G401 (cell line): ENCODE measurements at regions not wholly inside any gene's neighbourhood (a gene's known extent, or its start where the extent isn't known, plus 50 kb on each side); places are given as distances from the start of the nearest gene placed in this dataset.

ENCODE experiments used
- DNase-seq: peaks from one replicate; pipeline ENCODE4 v3.0.0-alpha.2; 2015; ENCODE audit warnings: low spot score
- in situ Hi-C: cut with HindIII; loops from 2 replicates; pipeline ENCODE4 v1.10.0; 2016; ENCODE audit warnings: low sequenced_read_pairs, mixed read lengths

- in situ Hi-C loops = no loop called here
- no peak for DNase-seq
Observed at GRCh38 chr6:3646616-3647362, 104.7 kb downstream of the PXDC1 start.

GRCh38 chr6:3644739-3645012 lies 106.8 kb downstream of the PXDC1 start:
- in situ Hi-C loops = no loop called here
- no peak for DNase-seq

- in situ Hi-C loops = no loop called here
- no peak for DNase-seq
Observed at GRCh38 chr6:3643921-3644738, 107.4 kb downstream of the PXDC1 start.

GRCh38 chr6:3640868-3641267 lies 110.6 kb downstream of the PXDC1 start:
- DNase-seq = no peak
- in situ Hi-C loops = no loop called here

DNA sequence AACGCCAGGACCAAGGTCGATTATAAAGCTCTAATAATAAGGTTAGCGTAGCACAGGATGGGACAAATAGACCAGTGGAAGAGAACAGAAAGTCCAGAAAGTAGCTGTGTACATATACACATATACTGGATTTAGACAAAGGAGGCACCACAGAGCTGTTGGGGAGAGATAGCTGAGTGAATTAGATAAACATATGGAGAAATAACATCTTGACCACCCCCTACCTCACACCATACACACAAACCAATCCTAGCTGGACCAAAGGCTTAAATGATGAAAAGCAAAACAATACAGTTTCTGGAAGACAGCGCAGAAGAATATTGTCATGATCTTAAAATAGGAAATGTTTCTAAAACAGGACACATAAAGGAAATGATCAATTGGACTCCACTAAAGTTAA lies 112.9 kb downstream of the PXDC1 start:
- DNase-seq = no peak
- in situ Hi-C loops = no loop called here

- no peak for DNase-seq
- in situ Hi-C loops = no loop called here
Observed at GRCh38 chr6:3636060-3636459, 115.5 kb downstream of the PXDC1 start.

GRCh38 chr6:3635482-3635881 lies 116.0 kb downstream of the PXDC1 start:
- in situ Hi-C loops = no loop called here
- peak; percentile 5 for DNase-seq

DNA sequence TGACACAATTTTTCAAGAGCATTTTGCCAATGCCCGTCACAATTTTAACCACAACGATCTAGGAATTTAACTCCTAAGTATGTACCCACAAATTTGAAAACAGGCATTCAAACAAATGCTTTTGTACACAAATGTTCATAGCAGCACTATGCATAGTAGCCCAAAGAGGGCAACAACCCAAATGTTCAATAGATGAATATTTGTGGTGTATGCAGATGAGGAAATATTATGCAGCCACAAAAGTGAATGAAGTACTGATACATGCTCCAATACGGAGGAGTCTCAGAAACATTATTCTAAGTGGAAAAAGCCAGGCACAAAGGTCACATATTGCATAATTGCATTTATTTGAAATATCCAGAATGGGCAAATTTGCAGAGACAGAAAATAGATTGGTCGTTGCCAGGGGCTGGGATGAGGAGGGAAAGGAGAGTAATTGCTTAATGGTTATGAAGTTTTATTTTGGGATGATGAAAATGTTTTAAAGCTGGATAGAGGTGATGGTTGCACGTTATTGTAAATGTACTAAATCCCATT lies 117.2 kb downstream of the PXDC1 start:
- in situ Hi-C loops = no loop called here
- DNase-seq = no peak

DNA sequence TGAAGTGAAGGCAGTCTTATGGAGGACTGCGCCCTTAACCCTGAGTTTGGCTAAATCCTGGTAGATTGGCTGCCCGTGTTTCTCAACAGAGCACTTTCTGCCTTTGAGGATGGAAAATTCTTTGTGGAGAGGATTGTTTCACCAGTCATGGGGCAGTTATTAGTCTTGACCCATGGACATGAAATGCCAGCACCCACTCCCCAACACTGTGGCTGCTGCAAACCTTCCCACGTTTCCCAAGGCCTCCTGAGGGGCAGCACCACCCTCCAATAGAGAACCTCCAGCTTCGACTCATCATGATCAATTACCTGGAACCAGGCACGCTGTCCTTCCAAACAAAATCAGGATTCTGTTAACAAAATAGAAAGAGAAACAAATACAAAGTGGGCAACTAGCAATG lies 117.8 kb downstream of the PXDC1 start:
- in situ Hi-C loops = no loop called here
- DNase-seq = no peak

- in situ Hi-C loops = no loop called here
- DNase-seq = no peak
Observed at GRCh38 chr6:3631877-3632276, 119.6 kb downstream of the PXDC1 start.

- in situ Hi-C loops = no loop called here
- no peak for DNase-seq
Observed at GRCh38 chr6:3631186-3631585, 120.3 kb downstream of the PXDC1 start.

GRCh38 chr6:3630258-3630835 lies 121.2 kb downstream of the PXDC1 start:
- DNase-seq = no peak
- in situ Hi-C loops = no loop called here

- no peak for DNase-seq
- in situ Hi-C loops = no loop called here
Observed at GRCh38 chr6:3627956-3628835, 123.3 kb downstream of the PXDC1 start.

DNA sequence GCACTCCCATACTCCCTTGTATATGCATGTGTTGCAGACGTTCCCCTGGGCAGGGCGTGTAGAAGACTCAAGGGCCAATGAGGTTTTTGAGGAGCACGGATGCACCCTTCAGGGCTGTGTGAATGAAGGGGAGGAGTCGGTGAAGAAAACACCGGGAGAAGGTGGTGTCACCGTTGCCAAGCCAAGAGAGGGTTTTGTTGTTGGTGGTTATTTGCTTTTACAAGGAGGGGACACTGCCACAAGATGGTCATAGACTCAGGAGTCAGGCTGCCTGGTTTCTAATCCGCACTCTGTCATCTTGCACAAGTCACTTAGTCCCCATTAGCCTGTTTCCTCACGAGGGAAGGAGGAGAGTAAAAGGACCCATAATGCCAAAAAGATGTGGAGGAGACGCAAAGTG lies 124.0 kb downstream of the PXDC1 start:
- in situ Hi-C loops = no loop called here
- DNase-seq = no peak

DNA sequence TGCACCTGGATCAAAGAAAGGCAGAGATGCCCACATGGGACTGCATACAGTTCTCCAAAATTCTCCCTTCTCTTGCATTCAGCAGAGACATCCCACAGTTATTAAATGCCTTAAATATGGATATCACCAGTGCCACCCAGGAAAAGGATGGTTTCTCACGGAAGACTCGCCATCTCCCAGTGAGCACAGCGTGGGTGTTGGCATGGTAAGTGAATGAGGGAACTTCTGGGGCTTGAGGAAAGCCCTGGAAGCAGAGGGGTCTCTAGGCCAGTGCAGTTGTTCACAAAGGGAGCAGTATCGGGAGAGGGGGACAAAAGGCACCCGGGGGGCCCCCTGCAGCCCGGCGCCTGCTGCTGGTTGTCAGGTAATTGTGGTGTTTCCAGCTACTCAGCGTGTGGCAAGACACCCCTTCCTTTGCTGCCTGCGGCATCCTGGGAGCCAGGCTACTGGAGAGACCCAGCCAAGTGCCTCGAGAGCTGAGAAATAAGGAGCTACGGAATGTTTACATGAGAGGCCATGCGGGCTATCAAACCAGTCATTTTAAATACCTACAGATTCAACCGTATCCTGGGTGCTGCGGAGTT lies 125.4 kb downstream of the PXDC1 start:
- in situ Hi-C loops = no loop called here
- no peak for DNase-seq

GRCh38 chr6:3625149-3625979 lies 126.1 kb downstream of the PXDC1 start:
- peak; percentile 5 for DNase-seq
- in situ Hi-C loops = no loop called here

- in situ Hi-C loops = no loop called here
- DNase-seq = no peak
Observed at GRCh38 chr6:3624250-3625136, 127.0 kb downstream of the PXDC1 start.
